ENCODE measurements at regions not wholly inside any gene's neighbourhood (a gene's known extent, or its start where the extent isn't known, plus 50 kb on each side); places are given as distances from the start of the nearest gene placed in this dataset.

- intact Hi-C loops (cut with micrococcal nuclease) = no loop called here
- Histone ChIP-seq H3K27ac (ENCODE audit: low read length in 2 of 2) (no peak overlapping the region), H3K36me3 (replicated peaks in 1 of 2; ENCODE audit: control extremely low read depth in 1 of 2, control insufficient read depth in 1 of 2, extremely low read depth in 1 of 2, insufficient read depth in 2 of 2, low read length in 1 of 2) (no peaks in the 10 kb centered on the region), H3K4me1 (ENCODE audit: control insufficient read depth in 2 of 2, insufficient read depth in 2 of 2, low read length in 2 of 2) (no peaks in the 10 kb centered on the region), H2AFZ (ENCODE audit: insufficient read depth, low read depth, low read length, poor library complexity, severe bottlenecking) (no peak overlapping the region), H3K4me3 (ENCODE audit: control extremely low read depth in 1 of 5, extremely low read depth in 1 of 5, insufficient read depth in 1 of 5, low read depth in 2 of 5, low read length in 4 of 5) (no peak overlapping the region), H3K79me2 (ENCODE audit: control insufficient read depth, insufficient read depth, low read length) (no peaks in the 10 kb centered on the region), H3K9me3 (ENCODE audit: control extremely low read depth in 1 of 3, control insufficient read depth in 2 of 3, insufficient read depth in 1 of 3, low read length in 2 of 3) (no peaks in the 10 kb centered on the region), H3K9ac (ENCODE audit: low read length) (no peak overlapping the region), H4K20me1 (ENCODE audit: control insufficient read depth, insufficient read depth, low read length, poor library complexity, severe bottlenecking) (no peaks in the 10 kb centered on the region), H3K4me2 (replicated peaks; ENCODE audit: low read depth, low read length, poor library complexity, severe bottlenecking) (no peak overlapping the region), H3K27me3 (replicated peaks in 1 of 4; ENCODE audit: control extremely low read depth in 1 of 4, control insufficient read depth in 3 of 4, insufficient read depth in 4 of 4, low read length in 3 of 4) (no peaks in the 10 kb centered on the region)
- no peak overlapping the region for H3K4me3 Mint-ChIP-seq
- ChIA-PET POLR2A (no interaction called here), CTCF (no interaction called here)
- DNase-seq (no peak), ATAC-seq (ENCODE audit: low read depth) (no peak)
- H3K4me1 Mint-ChIP-seq = peaks cover 2% of the 10 kb centered on the region
- TF ChIP-seq CTCF (IDR thresholded peaks at IDR 0.05) (no peak), EZH2 (IDR thresholded peaks at IDR 0.05; ENCODE audit: borderline replicate concordance, insufficient read depth, low read depth, low read length, poor library complexity, severe bottlenecking) (no peak)
- no CpG with 5 or more reads among the region's 4 CpGs for WGBS (ENCODE audit: insufficient coverage)
- H3K27me3 Mint-ChIP-seq = peaks cover 11% of the 10 kb centered on the region
- H3K9me3 Mint-ChIP-seq (ENCODE audit: insufficient read depth) = no peaks in the 10 kb centered on the region
- H3K27ac Mint-ChIP-seq = no peak overlapping the region
Observed at GRCh38 chr2:217103752-217104545, 244.1 kb upstream of the TNP1 start.

GRCh38 chr2:217102956-217103355, 243.1 kb upstream of the TNP1 start:
- no peak overlapping the region for H3K27ac Mint-ChIP-seq
- H3K27me3 Mint-ChIP-seq = peaks cover 11% of the 10 kb centered on the region
- Histone ChIP-seq H3K9me3 (ENCODE audit: control extremely low read depth in 1 of 3, control insufficient read depth in 2 of 3, insufficient read depth in 1 of 3, low read length in 2 of 3) (no peaks in the 10 kb centered on the region), H3K27ac (ENCODE audit: low read length in 2 of 2) (no peak overlapping the region), H3K79me2 (ENCODE audit: control insufficient read depth, insufficient read depth, low read length) (no peaks in the 10 kb centered on the region), H3K4me3 (ENCODE audit: control extremely low read depth in 1 of 5, extremely low read depth in 1 of 5, insufficient read depth in 1 of 5, low read depth in 2 of 5, low read length in 4 of 5) (no peak overlapping the region), H3K36me3 (replicated peaks in 1 of 2; ENCODE audit: control extremely low read depth in 1 of 2, control insufficient read depth in 1 of 2, extremely low read depth in 1 of 2, insufficient read depth in 2 of 2, low read length in 1 of 2) (no peaks in the 10 kb centered on the region), H3K4me2 (replicated peaks; ENCODE audit: low read depth, low read length, poor library complexity, severe bottlenecking) (no peak overlapping the region), H3K9ac (ENCODE audit: low read length) (no peak overlapping the region), H3K4me1 (ENCODE audit: control insufficient read depth in 2 of 2, insufficient read depth in 2 of 2, low read length in 2 of 2) (no peaks in the 10 kb centered on the region), H4K20me1 (ENCODE audit: control insufficient read depth, insufficient read depth, low read length, poor library complexity, severe bottlenecking) (no peaks in the 10 kb centered on the region), H3K27me3 (replicated peaks in 1 of 4; ENCODE audit: control extremely low read depth in 1 of 4, control insufficient read depth in 3 of 4, insufficient read depth in 4 of 4, low read length in 3 of 4) (no peaks in the 10 kb centered on the region), H2AFZ (ENCODE audit: insufficient read depth, low read depth, low read length, poor library complexity, severe bottlenecking) (no peak overlapping the region)
- H3K4me1 Mint-ChIP-seq = peaks cover 2% of the 10 kb centered on the region
- no peak for TF ChIP-seq EZH2 (IDR thresholded peaks at IDR 0.05; ENCODE audit: borderline replicate concordance, insufficient read depth, low read depth, low read length, poor library complexity, severe bottlenecking)
- TF ChIP-seq CTCF (IDR thresholded peaks at IDR 0.05) = no peak
- no peaks in the 10 kb centered on the region for H3K9me3 Mint-ChIP-seq (ENCODE audit: insufficient read depth)
- intact Hi-C loops (cut with micrococcal nuclease) = no loop called here
- ChIA-PET POLR2A (no interaction called here), CTCF (no interaction called here)
- no peak for ATAC-seq (ENCODE audit: low read depth)
- WGBS (ENCODE audit: insufficient coverage) = no CpG with 5 or more reads among the region's 1 CpG
- no peak overlapping the region for H3K4me3 Mint-ChIP-seq
- DNase-seq = no peak
